Heart right ventricle (tissue), 16 donors: ENCODE measurements at regions not wholly inside any gene's neighbourhood (a gene's known extent, or its start where the extent isn't known, plus 50 kb on each side); places are given as distances from the start of the nearest gene placed in this dataset.

Experiments
- ATAC-seq, 8 donors: fragments of 200-7000 bp; cut with Tn5 transposase; one replicate each; pipeline ENCODE4 v1.9.1; 2020; ENCODE audit warnings: mild to moderate bottlenecking in 8 of 8, moderate library complexity in 8 of 8, moderate number of reproducible peaks in 1 of 8
- DNase-seq, 2 donors: peaks; one replicate each; pipeline ENCODE4 v3.0.0-alpha.2; 2020
- H3K27ac ChIP-seq, 10 donors: fragments of 200-600 bp; sonication (generic) in 2 of 10; one replicate each; pipeline versions ENCODE4 v1.5.0 to v1.8.0; 2020 to 2022; ENCODE audit warnings: mild to moderate bottlenecking in 3 of 10
- H3K27me3 ChIP-seq, 7 donors: fragments of 200-600 bp; one replicate each; pipeline ENCODE4 v1.8.0; 2021 to 2022; ENCODE audit warnings: mild to moderate bottlenecking in 2 of 7
- H3K36me3 ChIP-seq, 9 donors: fragments of 200-600 bp; sonication (generic) in 1 of 9; one replicate each; pipeline versions ENCODE4 v1.5.0 to v1.8.0; 2020 to 2022; ENCODE audit warnings: mild to moderate bottlenecking in 2 of 9
- H3K4me1 ChIP-seq, 9 donors: fragments of 200-600 bp; sonication (generic) in 1 of 9; one replicate each; pipeline versions ENCODE4 v1.5.0 to v1.8.0; 2020 to 2022; ENCODE audit warnings: mild to moderate bottlenecking in 4 of 9
- H3K4me3 ChIP-seq, 10 donors: fragments of 200-600 bp; sonication (generic) in 2 of 10; one replicate each; pipeline versions ENCODE4 v1.5.0 to v1.8.0; 2020 to 2022; ENCODE audit warnings: mild to moderate bottlenecking in 7 of 10, moderate library complexity in 2 of 10
- H3K9me3 ChIP-seq, 11 donors: fragments of 200-600 bp in 10 of 11; sonication (generic) in 2 of 11; one replicate each; pipeline versions ENCODE4 v1.5.0 to v1.8.0; 2013 to 2022; ENCODE audit warnings: mild to moderate bottlenecking in 2 of 11, control low read depth in 1 of 11, moderate library complexity in 1 of 11
- WGBS, 2 donors: extraction: QIAGEN DNeasy Blood & Tissue Kit; methylation state at CpG; one replicate each; pipeline ENCODE4 v1.1.7; 2013; ENCODE audit warnings: inconsistent platforms in 1 of 2; 5-methylcytosine and 5-hydroxymethylcytosine counted together
- intact Hi-C, 10 donors: fragments of 100-400 bp; cut with DNase I; formaldehyde crosslinking; loops; one replicate each; pipeline versions ENCODE4 v1.11.1 to v1.14.2; 2022
- TF ChIP-seq, protein P1 (sequence below), 9 donors: fragments of 200-600 bp; sonication (generic) in 2 of 9; IDR thresholded peaks; one replicate each; pipeline versions ENCODE4 v1.5.0 to v1.8.0; 2021 to 2022; ENCODE audit warnings: antibody characterized with exemption in 9 of 9, mild to moderate bottlenecking in 5 of 9, moderate library complexity in 1 of 9
- donor health status: Arrhythmogenic right ventricular cardiomyopathy.
- donor health status: ischemic (EF 13 %, LVEDD 7.1; RV severe dilation, severe dysfunction).
- donor health status: healthy with polysubstance abuse.
- donor health status: DM: no; HTN: yes; CAD: no.
- donor health status: DM: no; HTN: no; CAD: no.
- donor health status: ischemic (EF 25% LVEDD 6.9; RV normal size, moderate dysfunction).
- donor health status: ischemic (EF 25% LVEDD 5.7; RV mildly dilated, moderate dysfunction).
- donor health status: healthy.
- donor health status: DM: yes; HTN: yes; CAD: no.
- donor health status: Ischemic cardiomyopathy.
- donor health status: ischemic (EF 35%, LVEDD 5.7; RV mildly dilated, moderate dysfunction).
- donor health status: nonischemic (EF 11% LVEDD 7.7; RV severe dilation, severe dysfunction).
- donor health status: DM: yes; HTN: yes; CAD: no.
- donor health status: PGD.
- donor health status: ischemic (EF 29% LVEDD 5.4; RV normal size, mild dysfunction).
- donor health status: nonischemic (EF 23%, LVEDD 6.1; RV moderate dilation, normal function).

DNA sequence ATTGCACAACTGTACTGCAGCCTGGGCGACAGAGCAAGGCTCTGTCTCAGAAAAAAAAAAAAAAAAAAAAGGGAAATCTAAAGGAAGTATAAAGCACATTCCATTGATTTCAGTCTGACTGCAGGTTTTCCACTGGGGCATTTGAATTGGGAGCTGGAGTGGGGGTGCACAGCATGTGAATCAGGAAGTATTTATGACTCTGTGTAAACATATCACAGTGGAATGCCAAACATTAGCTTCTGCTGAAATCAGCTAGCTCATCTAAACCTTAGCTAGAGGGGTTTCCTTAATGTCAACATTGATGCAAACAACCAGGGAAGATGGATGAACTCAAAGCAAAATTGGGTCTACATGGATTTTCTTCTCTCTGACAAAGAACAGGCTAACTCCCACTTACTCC is 641.0 kb upstream of the EEF2KMT start:
- Histone ChIP-seq H3K4me3 (no peak overlapping the region), H3K27ac (no peak overlapping the region), H3K9me3 (peaks cover 0 to 6% (median 0%) of the 10 kb centered on the region in 11 donors), H3K27me3 (no peaks in the 10 kb centered on the region), H3K36me3 (no peaks in the 10 kb centered on the region), H3K4me1 (no peaks in the 10 kb centered on the region)
- TF ChIP-seq, protein P1, sequence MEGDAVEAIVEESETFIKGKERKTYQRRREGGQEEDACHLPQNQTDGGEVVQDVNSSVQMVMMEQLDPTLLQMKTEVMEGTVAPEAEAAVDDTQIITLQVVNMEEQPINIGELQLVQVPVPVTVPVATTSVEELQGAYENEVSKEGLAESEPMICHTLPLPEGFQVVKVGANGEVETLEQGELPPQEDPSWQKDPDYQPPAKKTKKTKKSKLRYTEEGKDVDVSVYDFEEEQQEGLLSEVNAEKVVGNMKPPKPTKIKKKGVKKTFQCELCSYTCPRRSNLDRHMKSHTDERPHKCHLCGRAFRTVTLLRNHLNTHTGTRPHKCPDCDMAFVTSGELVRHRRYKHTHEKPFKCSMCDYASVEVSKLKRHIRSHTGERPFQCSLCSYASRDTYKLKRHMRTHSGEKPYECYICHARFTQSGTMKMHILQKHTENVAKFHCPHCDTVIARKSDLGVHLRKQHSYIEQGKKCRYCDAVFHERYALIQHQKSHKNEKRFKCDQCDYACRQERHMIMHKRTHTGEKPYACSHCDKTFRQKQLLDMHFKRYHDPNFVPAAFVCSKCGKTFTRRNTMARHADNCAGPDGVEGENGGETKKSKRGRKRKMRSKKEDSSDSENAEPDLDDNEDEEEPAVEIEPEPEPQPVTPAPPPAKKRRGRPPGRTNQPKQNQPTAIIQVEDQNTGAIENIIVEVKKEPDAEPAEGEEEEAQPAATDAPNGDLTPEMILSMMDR (IDR thresholded peaks at IDR 0.05) = no peak
- WGBS, 2 donors = 41 to 62% methylated on average over 1 of the region's 1 CpG
- no peak for ATAC-seq
- DNase-seq = no peak
- intact Hi-C loops = no loop called here

DNA sequence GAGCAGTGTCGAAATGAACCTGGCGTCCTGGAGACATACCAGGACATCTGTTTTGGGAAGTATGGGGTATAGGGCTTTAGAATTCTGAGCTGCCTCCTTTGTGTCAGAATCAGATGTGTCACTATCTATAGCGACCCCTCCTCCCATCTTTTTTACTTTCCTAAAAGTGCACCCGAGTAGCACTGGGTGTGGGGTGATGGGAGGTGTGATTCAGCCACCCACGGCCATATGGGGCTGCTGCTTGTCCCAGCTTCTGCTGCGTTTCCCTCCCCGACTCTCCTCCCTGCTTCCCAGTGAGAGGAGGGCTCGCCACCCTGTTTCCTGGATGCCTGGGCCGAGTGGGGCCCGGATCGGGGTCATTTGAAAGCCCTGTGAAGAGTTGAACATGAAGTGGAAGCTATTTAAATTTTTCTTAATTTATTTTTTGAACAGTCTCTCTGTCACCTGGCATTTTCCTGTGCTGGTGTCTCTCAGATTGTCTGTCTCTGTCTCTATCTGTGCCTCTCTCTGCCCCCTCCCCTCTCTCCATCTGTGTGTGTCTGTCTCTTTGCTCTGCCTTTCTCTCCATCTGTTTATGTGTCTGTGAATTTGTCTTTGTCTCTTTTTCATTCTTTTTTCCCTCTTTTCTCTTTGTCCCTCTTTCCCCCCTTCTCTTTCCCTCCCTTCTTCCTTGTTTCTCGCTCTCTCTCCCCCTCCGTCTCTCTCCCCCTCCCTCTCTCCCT is 638.8 kb upstream of the EEF2KMT start:
- 51 to 53% methylated on average over 13 of the region's 13 CpGs for WGBS, 2 donors
- no peak overlapping the region for H3K4me3 ChIP-seq
- ATAC-seq = no peak

GRCh38 chr16:5735444-5735843 is 637.8 kb upstream of the EEF2KMT start:
- intact Hi-C loops = no loop called here
- no peak for ATAC-seq
- DNase-seq = no peak
- H3K4me3 ChIP-seq = no peak overlapping the region
- no peaks in the 10 kb centered on the region for H3K27me3 ChIP-seq
- H3K36me3 ChIP-seq = no peaks in the 10 kb centered on the region
- no peak overlapping the region for H3K27ac ChIP-seq
- WGBS, 2 donors = 92 to 94% methylated on average over 12 of the region's 12 CpGs
- H3K4me1 ChIP-seq = no peaks in the 10 kb centered on the region
- TF ChIP-seq, protein P1 (IDR thresholded peaks at IDR 0.05) = no peak
- H3K9me3 ChIP-seq = peaks cover 0 to 6% (median 0%) of the 10 kb centered on the region in 11 donors

More for the DNA sequence above, 638.8 kb upstream of the EEF2KMT start:
- DNase-seq = no peak
- Histone ChIP-seq H3K9me3 (peaks cover 0 to 6% (median 0%) of the 10 kb centered on the region in 11 donors), H3K27ac (no peak overlapping the region), H3K4me1 (no peaks in the 10 kb centered on the region), H3K36me3 (no peaks in the 10 kb centered on the region), H3K27me3 (no peaks in the 10 kb centered on the region)
- TF ChIP-seq, protein P1 (IDR thresholded peaks at IDR 0.05) = no peak
- intact Hi-C loops = no loop called here

DNA sequence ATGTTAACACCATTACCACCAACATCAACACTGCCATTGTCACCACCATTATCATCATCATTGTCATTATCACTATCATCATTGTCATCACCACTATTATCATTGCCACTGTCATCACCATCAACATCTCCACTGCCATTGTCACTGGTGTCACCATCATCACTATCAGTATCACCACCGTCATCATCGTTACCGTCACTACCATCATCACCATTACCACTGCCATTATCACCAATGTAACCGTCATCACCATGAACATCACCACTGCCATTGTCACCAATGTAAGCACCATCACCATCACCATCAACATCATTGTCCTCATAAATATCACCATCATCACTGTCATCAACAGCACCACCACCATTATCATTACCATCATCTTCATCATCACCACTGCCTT is 633.2 kb upstream of the EEF2KMT start:
- peaks cover 0 to 12% (median 0%) of the 10 kb centered on the region in 11 donors for H3K9me3 ChIP-seq
- TF ChIP-seq, protein P1 (IDR thresholded peaks at IDR 0.05) = no peak
- no peaks in the 10 kb centered on the region for H3K36me3 ChIP-seq
- no peak overlapping the region for H3K4me3 ChIP-seq
- no peaks in the 10 kb centered on the region for H3K27me3 ChIP-seq
- 95 to 98% methylated on average over 4 of the region's 4 CpGs for WGBS, 2 donors
- no peak for DNase-seq
- H3K4me1 ChIP-seq = no peaks in the 10 kb centered on the region
- no peak overlapping the region for H3K27ac ChIP-seq
- no peak for ATAC-seq
- intact Hi-C loops = loop anchor here in 1 of 10 donors (5.0 kb wide), 1 partner anchor 313 kb away; no protein-coding TSS in a partner anchor
